NCI-H524 (cell line): ENCODE measurements at regions not wholly inside any gene's neighbourhood (a gene's known extent, or its start where the extent isn't known, plus 50 kb on each side); places are given as distances from the start of the nearest gene placed in this dataset.

Source experiments
- DNase-seq, 2 experiments: peaks; one replicate each; lab custom pipeline; 2025; lab: John Stamatoyannopoulos, UW

DNA sequence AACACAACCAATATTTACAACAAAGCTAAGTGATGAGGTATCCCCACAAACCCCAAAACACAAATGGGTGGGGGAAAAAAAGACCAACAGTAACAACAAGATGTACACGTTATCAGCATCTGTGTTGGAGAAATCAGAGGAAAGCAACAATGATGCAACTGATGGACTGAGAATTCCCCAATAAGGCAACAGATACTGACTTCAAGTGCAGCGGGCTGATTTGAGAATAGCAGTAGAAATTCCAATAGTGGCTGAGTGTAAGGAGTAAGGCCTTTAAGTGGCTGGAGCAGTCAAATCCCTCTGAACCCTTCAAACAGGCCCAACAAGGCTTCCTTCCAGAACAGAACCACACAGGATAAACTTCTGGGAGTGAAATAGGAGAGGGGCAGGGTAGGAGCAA is 97.6 kb downstream of the TM2D1 start:
- no peak for DNase-seq

DNA sequence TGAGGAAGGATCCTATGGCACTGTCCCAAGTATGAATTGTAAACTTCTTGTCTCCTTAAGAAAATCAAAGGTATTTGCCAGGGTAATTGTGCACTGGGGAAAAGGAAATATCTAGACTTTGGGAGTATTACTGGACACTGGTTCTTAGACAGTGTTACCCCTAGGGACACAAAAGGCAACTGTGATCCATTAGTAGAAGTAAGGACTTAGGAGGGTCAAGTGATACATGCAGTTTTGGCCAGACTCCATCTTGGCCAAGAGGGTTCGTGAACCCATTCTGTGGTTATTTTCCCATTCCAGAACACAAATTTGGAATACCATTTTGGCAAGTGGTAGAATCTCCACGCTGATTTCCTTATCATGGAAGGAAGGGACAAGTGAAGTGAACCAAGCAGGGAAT is 98.1 kb downstream of the TM2D1 start:
- no peak for DNase-seq

DNA sequence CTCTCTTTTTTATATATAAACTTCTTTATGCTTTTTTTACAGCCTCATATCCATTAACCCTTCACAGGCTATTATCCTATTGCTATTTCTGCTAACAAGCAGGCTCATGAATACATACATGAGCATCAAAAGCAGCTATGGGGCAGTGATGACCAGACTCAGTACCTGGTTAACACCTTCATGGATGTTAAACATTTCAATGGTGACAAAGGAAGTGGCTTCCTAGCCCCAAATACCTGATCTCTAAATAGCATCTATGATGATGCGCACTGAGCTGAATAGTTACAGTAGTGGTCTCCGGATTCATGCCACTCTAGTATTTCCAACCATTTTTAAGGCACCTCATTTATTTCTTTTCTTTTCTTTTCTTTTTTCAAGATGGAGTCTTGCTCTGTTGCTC is 101.1 kb downstream of the TM2D1 start:
- DNase-seq: no peak

DNA sequence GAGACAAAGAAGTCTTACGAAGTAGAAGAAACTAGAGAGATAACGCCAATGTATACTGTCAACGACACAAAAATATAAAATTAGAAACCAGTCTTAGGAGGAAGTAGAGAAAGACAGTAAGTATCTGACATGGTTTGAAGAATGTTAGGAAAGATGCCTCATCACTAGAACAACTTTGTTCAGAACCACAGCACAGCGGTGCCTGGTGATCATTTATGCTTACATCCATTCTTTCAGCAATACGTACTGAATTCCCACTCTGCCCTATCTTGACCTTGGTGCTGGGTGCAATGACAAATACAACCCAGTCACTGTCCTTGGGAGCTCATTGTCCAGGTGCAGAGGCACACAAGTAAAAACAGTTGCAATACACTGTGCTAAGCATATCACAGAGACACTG is 104.4 kb downstream of the TM2D1 start:
- no peak for DNase-seq

DNA sequence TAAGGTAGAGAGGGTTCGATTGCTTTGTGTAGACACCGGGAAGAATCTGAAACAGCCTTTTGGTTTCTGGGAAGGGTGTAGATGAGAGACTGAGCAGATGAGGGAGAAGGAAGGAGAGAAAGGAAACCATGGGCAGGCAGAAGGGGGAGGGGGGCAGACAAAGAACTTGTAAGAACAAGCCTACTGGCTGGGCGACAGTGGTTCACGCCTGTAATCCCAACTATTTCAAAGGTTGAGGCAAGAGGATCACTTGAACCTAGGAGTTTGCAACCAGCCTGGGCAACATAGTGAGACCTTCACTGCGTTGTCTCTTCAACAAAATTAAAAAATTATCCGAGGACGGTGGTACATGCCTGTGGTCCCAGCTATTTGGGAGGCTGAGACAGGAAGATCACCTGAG is 106.2 kb downstream of the TM2D1 start:
- DNase-seq: no peak

DNA sequence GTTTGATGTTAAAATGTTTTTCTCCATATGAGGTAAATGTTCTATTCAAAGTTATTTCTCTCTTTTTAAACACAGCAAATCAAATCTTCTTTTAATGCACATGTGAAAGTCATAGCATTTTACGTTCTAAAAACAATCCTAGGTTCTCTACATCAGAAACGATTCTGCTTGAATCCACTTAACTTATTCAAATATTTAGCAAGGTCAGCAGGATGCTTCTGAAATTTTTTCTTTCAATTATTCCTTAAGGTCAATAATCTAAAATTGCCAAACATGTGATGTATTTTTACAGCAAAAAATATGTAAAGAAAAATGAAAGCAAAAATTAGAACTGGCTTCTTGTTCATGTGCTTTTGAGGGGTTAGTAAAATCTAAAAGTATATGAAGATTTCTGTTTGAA is 106.7 kb downstream of the TM2D1 start:
- no peak for DNase-seq

DNA sequence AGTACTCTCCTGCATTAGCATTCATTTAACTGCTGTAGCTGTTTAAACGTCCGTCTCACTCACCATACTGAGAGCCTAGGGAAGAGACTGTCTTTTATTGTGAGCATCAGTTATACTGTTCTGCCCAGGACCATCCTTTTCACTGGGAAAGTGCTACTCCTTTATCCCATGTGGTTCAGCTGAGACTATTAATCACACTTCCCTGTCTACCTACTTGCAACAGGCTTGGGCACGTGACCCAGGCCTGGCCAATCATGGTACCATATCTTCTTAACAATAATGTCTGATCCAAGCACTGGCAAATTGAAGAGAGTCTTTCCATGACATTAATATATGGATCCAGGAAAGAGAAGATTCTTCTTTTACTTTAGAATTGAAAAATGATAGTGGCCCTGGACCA is 108.1 kb downstream of the TM2D1 start:
- DNase-seq: no peak

DNA sequence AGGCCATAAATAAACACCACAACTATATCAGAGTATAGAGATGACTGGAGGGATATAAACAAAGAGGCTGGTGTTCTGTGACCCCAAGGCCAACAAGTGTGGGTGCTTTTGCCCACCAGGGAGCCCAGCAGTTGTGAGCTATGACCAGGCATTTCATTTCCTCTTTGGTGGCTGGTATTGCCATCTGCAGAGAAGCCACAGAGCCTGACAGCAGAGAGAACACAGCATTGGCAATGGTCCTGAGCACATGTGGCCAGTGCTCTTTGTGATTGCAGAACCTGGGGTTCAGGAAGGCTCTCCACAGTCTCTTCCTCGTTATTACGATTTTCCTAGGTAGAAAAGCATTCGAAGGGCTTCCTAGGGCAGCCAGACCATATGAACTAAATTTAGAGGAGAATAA is 112.3 kb downstream of the TM2D1 start:
- DNase-seq: no peak

DNA sequence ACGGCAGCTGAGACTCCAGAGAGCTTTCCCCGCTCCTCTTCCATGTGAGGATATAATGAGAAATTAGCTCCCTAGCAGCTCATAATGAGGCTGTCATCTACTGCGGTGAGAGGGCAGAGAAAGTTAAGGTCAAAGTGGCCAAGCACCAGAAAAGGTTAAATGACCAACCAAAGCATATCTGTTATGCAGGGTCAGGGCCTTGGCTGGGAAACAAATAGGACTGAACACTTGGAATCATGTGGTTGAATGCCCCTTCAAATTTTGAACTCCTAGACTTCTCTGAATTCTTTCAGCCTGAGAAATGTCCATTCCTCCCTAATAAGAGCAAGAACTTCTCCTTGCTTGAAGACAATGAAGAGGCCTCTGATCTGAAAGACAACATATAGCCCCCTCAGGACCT is 115.9 kb downstream of the TM2D1 start:
- DNase-seq: no peak

DNA sequence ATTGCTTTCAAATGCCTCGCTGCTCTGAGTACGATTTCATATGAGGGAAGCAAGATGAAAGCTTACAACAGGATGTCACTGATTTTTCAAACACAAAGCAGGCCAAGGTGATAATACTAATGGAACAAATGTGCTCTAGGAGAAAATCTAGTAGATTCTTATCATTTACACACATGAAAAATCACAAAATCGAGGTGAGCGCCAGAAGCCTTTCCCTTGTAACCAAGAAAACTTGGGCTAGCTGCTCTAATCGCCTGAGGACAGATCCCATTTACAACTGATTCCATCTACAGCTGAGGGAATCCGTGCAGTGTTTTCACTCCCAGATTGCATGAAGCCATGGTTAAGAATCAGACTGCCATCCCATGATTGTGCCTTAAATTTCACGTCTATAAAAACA is 117.5 kb downstream of the TM2D1 start:
- no peak for DNase-seq

DNA sequence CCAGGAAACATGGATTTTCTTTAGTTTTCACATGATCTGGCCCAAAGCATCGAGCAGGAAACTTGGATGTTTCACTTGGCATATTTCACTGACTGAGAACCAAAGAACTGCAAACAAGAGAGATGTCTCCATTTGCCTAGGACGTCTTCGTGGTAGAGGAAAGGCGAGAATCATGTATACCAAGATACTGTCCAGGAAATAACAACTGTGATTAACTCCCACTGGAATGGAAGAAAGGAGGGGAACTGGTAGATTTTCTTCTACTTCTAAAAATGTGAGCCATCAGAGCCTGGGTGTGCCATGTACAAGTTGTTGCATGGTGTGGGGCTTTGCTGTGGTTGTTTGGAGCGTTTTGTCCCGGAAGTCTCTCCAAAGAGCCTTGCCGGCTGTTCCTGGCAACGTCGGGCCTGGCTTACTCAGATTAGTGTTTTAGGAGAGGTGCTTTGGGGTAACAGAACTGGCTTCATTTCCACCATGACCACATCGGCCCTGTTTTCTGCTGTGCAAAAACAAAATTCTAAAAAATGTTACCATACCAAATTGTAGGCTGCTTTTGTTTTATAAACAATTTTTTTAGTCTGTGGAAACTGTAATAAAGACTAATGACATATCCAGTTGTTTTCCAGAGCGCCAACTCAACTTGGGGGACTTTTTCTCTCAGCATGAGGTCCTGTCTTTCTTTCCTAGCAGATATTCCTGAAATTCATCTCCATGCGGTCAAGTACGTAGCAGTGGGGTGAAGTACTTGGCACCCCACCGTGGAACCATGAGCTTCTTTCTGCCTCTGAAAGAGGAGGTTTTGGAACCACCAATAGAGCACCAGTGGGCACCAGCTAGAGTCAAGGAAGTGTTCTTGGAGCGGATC is 118.3 kb downstream of the TM2D1 start:
- DNase-seq: no peak

DNA sequence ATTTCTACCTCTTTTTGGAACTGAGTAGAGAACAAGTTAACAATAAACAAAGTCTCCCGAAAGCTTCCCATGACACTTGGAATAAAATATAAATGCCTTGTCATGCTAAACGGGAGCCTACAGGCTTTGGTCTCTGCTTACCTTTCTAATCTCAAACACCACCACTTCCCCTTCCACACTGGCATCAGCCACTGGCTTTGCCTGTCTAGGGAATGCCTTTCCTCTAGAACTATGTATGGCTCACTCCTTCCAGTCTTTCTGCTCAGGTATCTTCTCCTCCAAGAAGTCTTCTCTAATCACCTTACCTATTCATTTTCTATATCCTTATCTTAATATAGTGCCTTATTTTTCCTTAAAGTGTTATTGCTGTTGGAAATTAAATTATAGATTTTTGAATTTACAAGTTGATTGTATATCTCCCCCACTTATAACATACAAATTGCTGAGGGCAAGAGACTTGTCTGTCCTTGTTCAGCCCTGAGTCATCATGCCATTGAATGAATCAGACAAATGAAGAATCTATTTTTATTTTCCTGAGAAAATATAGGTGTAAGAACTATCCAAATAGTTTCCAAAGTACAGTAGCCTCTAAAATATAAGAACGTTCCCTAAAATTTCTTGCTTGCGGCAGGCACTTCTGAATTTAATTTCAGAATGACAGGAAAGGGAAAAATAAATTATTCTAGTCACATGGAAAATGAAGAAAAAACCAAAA is 119.2 kb downstream of the TM2D1 start:
- DNase-seq: no peak

DNA sequence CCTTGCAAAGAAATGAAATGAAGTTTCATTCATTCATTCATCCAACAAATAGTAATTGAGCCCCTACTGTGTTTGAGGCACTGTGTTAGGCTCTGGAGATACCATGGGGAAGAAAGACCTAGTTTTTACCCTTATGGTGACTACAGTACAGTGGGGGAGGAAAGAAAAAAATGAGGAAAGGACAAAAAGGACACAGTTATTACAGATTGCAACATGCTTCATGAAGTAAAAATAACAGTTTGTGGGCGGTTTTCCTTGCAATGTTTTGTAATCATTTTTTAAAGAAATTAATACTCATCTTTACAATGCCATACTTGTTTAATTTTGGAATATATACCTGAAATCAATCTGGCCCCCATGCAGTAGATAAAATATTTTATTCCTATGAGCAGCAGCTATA is 120.3 kb downstream of the TM2D1 start:
- DNase-seq: no peak

DNA sequence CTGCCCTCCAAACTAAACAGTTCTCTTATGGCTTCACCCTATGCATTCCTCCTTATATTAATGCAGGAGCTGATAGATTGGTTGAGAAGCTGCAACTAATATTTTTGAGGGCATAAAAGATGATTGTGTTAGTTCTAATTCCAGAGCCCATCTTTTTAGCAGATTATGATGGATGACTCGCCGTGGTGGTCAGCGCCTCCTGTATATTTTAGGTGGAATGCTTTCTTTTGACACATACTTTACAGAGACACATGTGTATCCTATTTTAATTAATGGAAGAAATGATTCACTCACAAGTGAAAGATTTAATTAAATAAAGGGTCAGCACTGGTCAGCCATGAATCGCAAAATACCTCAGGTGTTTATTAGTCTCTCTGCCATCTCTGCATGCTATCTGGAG is 120.7 kb downstream of the TM2D1 start:
- no peak for DNase-seq

DNA sequence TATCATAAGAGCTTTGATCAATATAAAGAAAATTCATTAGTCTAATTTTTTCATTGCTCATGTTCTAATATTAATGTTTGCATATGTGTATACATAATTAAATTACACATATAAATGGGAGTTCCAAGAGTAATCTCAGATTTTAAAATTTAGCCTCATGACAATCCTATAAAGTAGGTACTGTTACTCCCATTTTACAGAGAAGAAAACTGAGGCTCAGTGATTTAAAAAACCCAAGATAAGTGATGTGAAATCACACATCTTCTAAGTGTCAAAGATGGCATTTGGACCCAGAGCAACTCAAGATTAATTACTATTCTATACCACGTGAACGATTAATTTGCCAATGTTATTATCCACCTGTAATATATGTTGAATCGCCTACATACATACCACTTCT is 122.3 kb downstream of the TM2D1 start:
- DNase-seq: no peak

DNA sequence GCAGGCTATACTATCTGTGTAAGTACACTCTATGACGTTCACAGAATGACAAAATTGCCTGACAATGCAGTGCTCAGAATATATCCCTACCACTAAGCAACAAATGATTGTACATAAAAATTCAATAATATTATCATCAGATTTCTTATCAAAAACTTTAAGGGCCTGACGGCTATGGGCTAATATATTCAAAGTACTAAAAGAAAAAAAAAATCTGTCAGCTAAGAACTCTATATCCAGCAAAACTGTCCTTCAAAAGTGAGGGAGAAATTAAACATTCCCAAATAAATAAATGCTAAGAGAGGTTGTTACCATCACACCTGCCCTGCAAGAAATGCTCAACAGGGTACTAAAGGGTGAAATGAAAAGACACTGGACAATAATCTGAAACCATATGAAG is 127.3 kb downstream of the TM2D1 start:
- no peak for DNase-seq

DNA sequence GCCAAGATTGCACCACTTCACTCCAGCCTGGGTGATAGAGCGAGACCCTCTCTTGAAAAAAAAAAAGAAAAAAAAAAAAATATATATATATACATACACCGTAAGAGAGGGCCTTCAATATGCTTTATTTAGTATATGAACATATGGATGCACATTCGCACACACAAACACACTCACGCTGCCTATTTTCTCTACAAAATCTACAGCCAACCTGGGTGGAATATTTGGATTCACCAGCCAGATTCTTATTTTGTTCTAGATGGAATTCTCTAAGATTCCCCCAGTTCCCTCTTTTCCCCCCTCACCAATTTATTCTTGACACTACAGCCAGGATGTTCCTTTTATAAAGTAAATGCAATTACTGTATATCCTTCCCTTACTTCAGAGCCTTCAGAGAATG is 131.6 kb downstream of the TM2D1 start:
- no peak for DNase-seq

DNA sequence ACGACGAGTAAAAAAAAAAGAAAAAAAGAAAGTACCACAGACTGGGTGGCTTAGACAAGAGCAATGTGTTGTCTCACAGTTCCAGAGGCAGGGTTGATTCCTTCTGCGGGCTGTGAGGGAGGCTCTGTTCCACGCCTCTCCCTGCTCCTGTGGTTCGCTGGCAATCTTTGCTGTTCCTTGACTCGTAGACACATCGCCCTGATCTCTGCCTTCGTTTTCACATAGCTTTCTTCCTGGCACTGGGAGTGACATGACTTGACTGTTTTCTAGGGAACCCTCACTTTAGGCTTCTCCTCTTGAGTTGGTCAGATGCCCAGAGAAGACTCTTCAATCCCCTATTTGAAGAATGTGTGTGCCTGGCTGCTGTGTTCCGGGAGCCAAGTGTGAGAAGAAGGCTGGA is 133.6 kb downstream of the TM2D1 start:
- no peak for DNase-seq

DNA sequence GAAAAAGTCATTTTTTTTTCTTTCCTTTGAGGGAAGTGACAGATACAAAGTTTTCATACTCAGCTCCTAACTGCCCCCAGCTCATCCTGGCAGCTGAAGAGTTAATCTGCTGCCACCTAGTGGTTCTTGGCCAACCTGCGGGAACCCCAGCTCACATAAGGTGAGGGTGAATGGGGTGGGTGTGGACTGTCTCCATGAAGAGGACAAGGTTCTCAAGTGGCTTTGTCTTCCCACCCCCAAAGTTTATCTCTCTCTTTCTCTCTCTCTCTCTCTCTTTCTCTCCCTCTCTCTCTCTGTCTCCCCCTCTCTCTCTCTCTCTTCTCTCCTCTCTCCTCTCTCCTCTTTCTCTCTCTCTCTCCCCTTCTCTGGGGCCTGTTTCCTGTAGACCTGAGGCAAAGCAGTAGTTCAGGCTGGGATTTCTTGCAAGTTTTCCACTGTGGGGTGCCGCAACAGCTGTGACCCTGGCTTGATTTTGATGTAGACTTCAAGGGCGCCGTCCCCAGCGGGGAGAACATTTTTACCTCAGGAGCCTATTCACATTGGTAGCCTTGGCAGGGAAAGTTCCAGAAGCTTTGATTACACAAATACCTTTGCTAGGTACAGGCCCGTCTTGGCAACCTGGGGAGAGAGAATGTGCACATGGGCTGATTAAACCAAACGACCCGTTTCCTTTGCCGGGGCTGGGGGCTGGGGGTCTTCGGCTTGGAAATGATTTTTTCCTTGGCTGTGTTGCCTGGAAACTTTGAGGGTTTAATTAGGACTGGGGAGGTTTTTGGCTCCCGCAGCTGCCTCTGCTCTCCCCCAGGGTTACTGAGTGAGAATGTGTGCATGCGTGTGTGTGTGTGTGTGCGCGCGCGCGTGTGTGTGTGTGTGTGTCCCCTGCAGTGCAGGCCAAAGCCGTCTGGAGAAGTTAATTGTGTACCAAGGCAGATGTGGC is 135.9 kb downstream of the TM2D1 start:
- DNase-seq: peak; percentile 38 to 76

DNA sequence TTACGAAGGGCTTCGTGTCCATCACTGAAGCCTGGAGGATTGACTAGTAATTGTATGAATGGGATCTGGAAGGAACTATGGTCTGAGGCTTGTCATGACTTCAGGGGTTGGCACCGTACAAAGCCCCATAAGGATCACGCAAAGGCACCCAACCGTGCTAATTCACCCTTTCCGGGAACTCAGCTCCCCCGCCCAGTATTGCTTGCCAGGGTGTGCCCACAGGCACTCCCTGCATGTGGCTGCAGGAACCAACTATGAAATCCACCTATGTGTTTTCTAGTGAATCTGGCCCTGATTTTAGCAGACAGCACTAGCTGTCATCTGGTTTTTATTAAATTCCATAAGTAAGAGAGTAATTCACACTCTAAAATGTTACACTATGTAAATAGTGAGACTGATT is 139.2 kb downstream of the TM2D1 start:
- no peak for DNase-seq

DNA sequence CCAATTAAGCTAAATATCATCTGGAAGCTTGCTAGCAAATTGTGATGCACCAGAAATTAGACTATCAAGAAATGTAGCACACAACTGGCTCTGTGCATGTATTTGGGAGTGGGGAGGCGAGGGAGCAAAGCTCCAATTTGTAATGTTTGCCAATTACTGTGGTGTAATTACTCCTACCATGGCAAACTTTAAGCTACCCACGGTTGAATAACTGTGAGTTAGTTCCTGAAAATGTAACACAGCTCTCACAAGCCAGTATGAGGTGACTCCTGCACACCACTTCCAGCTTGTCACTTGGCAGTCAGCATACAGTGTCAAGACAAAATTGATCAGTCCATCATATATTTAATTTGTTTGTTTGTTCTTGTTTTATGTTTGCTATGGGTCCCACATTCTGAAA is 141.2 kb downstream of the TM2D1 start:
- DNase-seq: no peak

DNA sequence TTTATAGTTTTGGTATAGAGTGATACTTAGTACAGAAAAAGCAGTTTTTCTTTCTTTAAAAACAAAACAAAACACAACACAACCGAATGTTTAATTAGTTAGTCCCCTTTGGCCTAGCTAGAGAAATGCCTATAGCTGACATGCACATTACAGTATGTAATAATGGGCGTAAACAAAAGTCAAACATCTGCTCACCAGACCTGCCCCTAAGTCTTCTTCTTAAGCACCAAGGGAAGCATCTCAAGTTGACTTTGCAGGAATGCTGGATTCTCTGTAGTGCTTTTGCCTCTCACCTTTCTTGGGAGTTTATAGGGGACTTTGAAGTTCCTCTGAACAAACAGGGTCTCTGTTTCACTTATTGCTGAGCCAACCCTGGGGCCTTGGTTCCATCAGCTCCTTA is 143.7 kb downstream of the TM2D1 start:
- DNase-seq: no peak

DNA sequence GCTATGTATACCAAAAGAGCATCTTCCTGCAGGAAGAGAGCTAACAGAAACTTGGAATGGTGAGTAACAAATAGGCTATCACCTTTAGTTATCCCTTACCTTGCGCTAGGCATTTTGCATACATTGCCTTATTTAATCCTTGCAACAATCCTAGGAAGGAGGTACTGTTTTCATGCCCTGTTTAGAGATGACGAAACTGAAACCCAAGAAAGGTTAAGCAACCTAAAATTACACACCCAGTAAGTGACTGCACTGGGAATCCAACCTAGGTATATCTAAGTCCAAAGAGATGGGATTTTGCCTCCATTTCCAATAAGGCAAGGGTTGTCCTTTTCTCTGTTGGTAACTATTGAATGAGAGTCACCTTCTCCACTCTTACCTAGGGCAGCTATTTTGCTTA is 144.5 kb downstream of the TM2D1 start:
- no peak for DNase-seq
